ENCODE measurements at regions not wholly inside any gene's neighbourhood (a gene's known extent, or its start where the extent isn't known, plus 50 kb on each side); places are given as distances from the start of the nearest gene placed in this dataset.

- Histone ChIP-seq H3K4me1 (replicated peaks) (no peaks in the 10 kb centered on the region), H3K27me3 (replicated peaks; ENCODE audit: insufficient read depth) (no peaks in the 10 kb centered on the region), H3K9me3 (no peaks in the 10 kb centered on the region), H3K36me3 (no peaks in the 10 kb centered on the region), H3K4me3 (no peak overlapping the region), H3K27ac (no peak overlapping the region)
- TF ChIP-seq POLR2AphosphoS5 (IDR thresholded peaks at IDR 0.05) (no peak), POLR2A (IDR thresholded peaks at IDR 0.05) (no peak)
- DNase-seq (ENCODE audit: low spot score), result no peak
- WGBS, result 93% methylated on average over 6 of the region's 6 CpGs
- intact Hi-C loops (cut with DNase I), result no loop called here
These were observed 300.2 kb upstream of the DUSP10 start for GRCh38 chr1:222042120-222042519.

- H3K27ac ChIP-seq, result no peak overlapping the region
- intact Hi-C loops (cut with DNase I), result no loop called here
These were observed 299.1 kb upstream of the DUSP10 start for GRCh38 chr1:222040955-222041354.

GRCh38 chr1:222040121-222040805 is 298.4 kb upstream of the DUSP10 start:
- intact Hi-C loops (cut with DNase I), result no loop called here
- H3K4me1 ChIP-seq (replicated peaks), result no peaks in the 10 kb centered on the region
- no peak for TF ChIP-seq CTCF (IDR thresholded peaks at IDR 0.05)
- TF ChIP-seq POLR2A (IDR thresholded peaks at IDR 0.05), result no peak
- TF ChIP-seq POLR2AphosphoS5 (IDR thresholded peaks at IDR 0.05), result no peak
- H3K27me3 ChIP-seq (replicated peaks; ENCODE audit: insufficient read depth), result no peaks in the 10 kb centered on the region
- 77% methylated on average over 11 of the region's 11 CpGs for WGBS
- no peaks in the 10 kb centered on the region for H3K9me3 ChIP-seq
- no peak for DNase-seq (ENCODE audit: low spot score)
- H3K4me3 ChIP-seq, result no peak overlapping the region
- H3K27ac ChIP-seq, result no peak overlapping the region
- H3K36me3 ChIP-seq, result no peaks in the 10 kb centered on the region

More at GRCh38 chr1:222040955-222041354, 299.1 kb upstream of the DUSP10 start:
- no peaks in the 10 kb centered on the region for H3K4me1 ChIP-seq (replicated peaks)
- no peak overlapping the region for H3K4me3 ChIP-seq
- no peak for DNase-seq (ENCODE audit: low spot score)
- TF ChIP-seq CTCF (IDR thresholded peaks at IDR 0.05) (no peak), POLR2AphosphoS5 (IDR thresholded peaks at IDR 0.05) (no peak), POLR2A (IDR thresholded peaks at IDR 0.05) (no peak)
- 87% methylated on average over 4 of the region's 4 CpGs for WGBS
- no peaks in the 10 kb centered on the region for H3K27me3 ChIP-seq (replicated peaks; ENCODE audit: insufficient read depth)
- no peaks in the 10 kb centered on the region for H3K36me3 ChIP-seq
- no peaks in the 10 kb centered on the region for H3K9me3 ChIP-seq

GRCh38 chr1:222038971-222039370 is 297.1 kb upstream of the DUSP10 start:
- 80% methylated on average over 3 of the region's 3 CpGs for WGBS
- Histone ChIP-seq H3K4me3 (no peak overlapping the region), H3K9me3 (no peaks in the 10 kb centered on the region), H3K27me3 (replicated peaks; ENCODE audit: insufficient read depth) (no peaks in the 10 kb centered on the region), H3K27ac (no peak overlapping the region), H3K4me1 (replicated peaks) (no peaks in the 10 kb centered on the region), H3K36me3 (no peaks in the 10 kb centered on the region)
- TF ChIP-seq POLR2AphosphoS5 (IDR thresholded peaks at IDR 0.05) (no peak), POLR2A (IDR thresholded peaks at IDR 0.05) (no peak)
- intact Hi-C loops (cut with DNase I), result no loop called here
- DNase-seq (ENCODE audit: low spot score), result no peak

GRCh38 chr1:222037720-222038119 is 295.8 kb upstream of the DUSP10 start:
- intact Hi-C loops (cut with DNase I), result no loop called here
- H3K4me1 ChIP-seq (replicated peaks), result no peaks in the 10 kb centered on the region
- H3K27ac ChIP-seq, result no peak overlapping the region
- H3K9me3 ChIP-seq, result no peaks in the 10 kb centered on the region
- TF ChIP-seq POLR2A (IDR thresholded peaks at IDR 0.05) (no peak), POLR2AphosphoS5 (IDR thresholded peaks at IDR 0.05) (no peak), CTCF (IDR thresholded peaks at IDR 0.05) (no peak)
- H3K4me3 ChIP-seq, result no peak overlapping the region
- no peaks in the 10 kb centered on the region for H3K36me3 ChIP-seq
- H3K27me3 ChIP-seq (replicated peaks; ENCODE audit: insufficient read depth), result no peaks in the 10 kb centered on the region
- no peak for DNase-seq (ENCODE audit: low spot score)

GRCh38 chr1:222034790-222035189 is 292.9 kb upstream of the DUSP10 start:
- Histone ChIP-seq H3K27me3 (replicated peaks; ENCODE audit: insufficient read depth) (no peaks in the 10 kb centered on the region), H3K36me3 (no peaks in the 10 kb centered on the region), H3K4me3 (no peak overlapping the region), H3K27ac (no peak overlapping the region), H3K4me1 (replicated peaks) (no peaks in the 10 kb centered on the region), H3K9me3 (no peaks in the 10 kb centered on the region)
- TF ChIP-seq CTCF (IDR thresholded peaks at IDR 0.05) (no peak), POLR2A (IDR thresholded peaks at IDR 0.05) (no peak), POLR2AphosphoS5 (IDR thresholded peaks at IDR 0.05) (no peak)
- intact Hi-C loops (cut with DNase I), result no loop called here
- WGBS, result 93% methylated on average over 4 of the region's 4 CpGs
- DNase-seq (ENCODE audit: low spot score), result no peak

Measured in prostate gland (tissue), 2 donors.